B cell (primary cell): ENCODE measurements at regions not wholly inside any gene's neighbourhood (a gene's known extent, or its start where the extent isn't known, plus 50 kb on each side); places are given as distances from the start of the nearest gene placed in this dataset.

Experiments
- ATAC-seq: fragments of 200-7000 bp; cut with Tn5 transposase; one replicate; pipeline ENCODE4 v1.10.0; 2021; ENCODE audit warnings: low read depth, mild to moderate bottlenecking, moderate number of reproducible peaks, moderate library complexity
- CTCF ChIA-PET: fragments of 350-600 bp; sonication (Branson Sonifier 250); formaldehyde crosslinking; loops from one replicate; lab custom pipeline; 2021; ENCODE audit warnings: antibody characterized with exemption, inconsistent platforms; lab: Charles Lee
- POLR2A ChIA-PET: fragments of 350-600 bp; sonication (Branson Sonifier 250); formaldehyde crosslinking; loops from one replicate; lab custom pipeline; 2021; ENCODE audit warnings: antibody characterized with exemption; lab: Charles Lee
- DNase-seq: peaks from one replicate; pipeline ENCODE4 v3.0.0; 2013
- H2AFZ ChIP-seq: 2 replicates; pipeline ENCODE4 v1.6.1; 2012; ENCODE audit warnings: mild to moderate bottlenecking, low read depth, low read length; ENCODE audit not compliant: insufficient read depth, poor library complexity, severe bottlenecking
- H3K27ac ChIP-seq, 2 donors: 1 replicate in 1 of 2; 2 replicates in 1 of 2; pipeline ENCODE4 v1.5.1; 2012 to 2013; ENCODE audit warnings: low read length in 2 of 2, mild to moderate bottlenecking in 2 of 2, moderate library complexity in 1 of 2
- H3K27me3 ChIP-seq, 4 experiments: fragments of 200-600 bp in 1 of 4; sonication (generic) in 1 of 4; replicated peaks in 1 of 4; 1 replicate in 2 of 4; 2 replicates in 2 of 4; pipeline versions ENCODE4 v1.6.1 to v1.7.0; 2013 to 2016; ENCODE audit warnings: low read length in 3 of 4, mild to moderate bottlenecking in 2 of 4, mixed read lengths in 1 of 4, moderate library complexity in 1 of 4; ENCODE audit not compliant: insufficient read depth in 4 of 4, control insufficient read depth in 3 of 4; ENCODE audit errors: control extremely low read depth in 1 of 4
- H3K36me3 ChIP-seq, 2 experiments: replicated peaks in 1 of 2; 1 replicate in 1 of 2; 2 replicates in 1 of 2; pipeline versions ENCODE4 v1.6.1 to v1.7.1; 2013; ENCODE audit warnings: low read length in 1 of 2; ENCODE audit not compliant: insufficient read depth in 2 of 2, control insufficient read depth in 1 of 2; ENCODE audit errors: control extremely low read depth in 1 of 2, extremely low read depth in 1 of 2
- H3K4me1 ChIP-seq, 2 donors: fragments of 200-600 bp in 1 of 2; sonication (generic) in 1 of 2; 1 replicate in 1 of 2; 2 replicates in 1 of 2; pipeline versions ENCODE4 v1.5.1 to v1.6.1; 2013 to 2017; ENCODE audit warnings: low read length in 2 of 2; ENCODE audit not compliant: control insufficient read depth in 2 of 2, insufficient read depth in 2 of 2
- H3K4me2 ChIP-seq: replicated peaks from 2 replicates; pipeline ENCODE3; 2012; ENCODE audit warnings: mild to moderate bottlenecking, low read depth, low read length; ENCODE audit not compliant: poor library complexity, severe bottlenecking
- H3K4me3 ChIP-seq, 5 experiments: fragments of 200-600 bp in 1 of 5; sonication (generic) in 1 of 5; 1 replicate in 3 of 5; 2 replicates in 2 of 5; pipeline versions ENCODE4 v1.5.1 to v1.7.0; 2011 to 2016; ENCODE audit warnings: low read length in 4 of 5, mild to moderate bottlenecking in 4 of 5, low read depth in 2 of 5, control low read depth in 1 of 5, moderate library complexity in 1 of 5; ENCODE audit not compliant: insufficient read depth in 1 of 5; ENCODE audit errors: control extremely low read depth in 1 of 5, extremely low read depth in 1 of 5
- H3K79me2 ChIP-seq: fragments of 200-600 bp; sonication (generic); one replicate; pipeline ENCODE4 v1.6.0; 2016; ENCODE audit warnings: low read length; ENCODE audit not compliant: control insufficient read depth, insufficient read depth
- H3K9ac ChIP-seq: fragments of 200-600 bp; sonication (generic); 2 replicates; pipeline ENCODE4 v1.6.1; 2017; ENCODE audit warnings: mild to moderate bottlenecking, low read length, moderate library complexity
- H3K9me3 ChIP-seq, 3 donors: one replicate each; pipeline versions ENCODE4 v1.6.1 to v1.7.1; 2013; ENCODE audit warnings: low read length in 2 of 3; ENCODE audit not compliant: control insufficient read depth in 2 of 3, insufficient read depth in 1 of 3; ENCODE audit errors: control extremely low read depth in 1 of 3
- H4K20me1 ChIP-seq: 2 replicates; pipeline ENCODE4 v1.6.0; 2012; ENCODE audit warnings: mild to moderate bottlenecking, low read length; ENCODE audit not compliant: insufficient read depth, control insufficient read depth, poor library complexity, severe bottlenecking
- H3K27ac Mint-ChIP-seq: one replicate; pipeline ENCODE4 v1.8.0; 2021; ENCODE audit warnings: mixed read lengths
- H3K27me3 Mint-ChIP-seq: one replicate; pipeline ENCODE4 v1.8.0; 2021; ENCODE audit warnings: mixed read lengths
- H3K4me1 Mint-ChIP-seq: one replicate; pipeline ENCODE4 v1.8.0; 2021; ENCODE audit warnings: mixed read lengths
- H3K4me3 Mint-ChIP-seq: one replicate; pipeline ENCODE4 v1.8.0; 2021; ENCODE audit warnings: mixed read lengths
- H3K9me3 Mint-ChIP-seq: one replicate; pipeline ENCODE4 v1.8.0; 2022; ENCODE audit warnings: mixed read lengths; ENCODE audit not compliant: insufficient read depth
- CTCF ChIP-seq: fragments of 200-600 bp; IDR thresholded peaks from one replicate; pipeline ENCODE4 v1.8.0; 2022; ENCODE audit warnings: antibody characterized with exemption, mild to moderate bottlenecking
- EZH2 ChIP-seq: IDR thresholded peaks from 2 replicates; pipeline ENCODE4 v1.6.1; 2012; ENCODE audit warnings: borderline replicate concordance, low read depth, mild to moderate bottlenecking, moderate library complexity, low read length; ENCODE audit not compliant: insufficient read depth, poor library complexity, severe bottlenecking
- WGBS: methylation state at CpG from one replicate; pipeline ENCODE4 v1.1.5; 2013; ENCODE audit warnings: missing lambda C conversion rate; ENCODE audit not compliant: insufficient coverage; 5-methylcytosine and 5-hydroxymethylcytosine counted together
- intact Hi-C: fragments of 100-400 bp; cut with micrococcal nuclease; formaldehyde crosslinking; loops from one replicate; pipeline ENCODE4 v1.10.0; 2022

GRCh38 chr14:46245276-46245675 is 406.3 kb downstream of the RPL10L start:
- Mint-ChIP-seq H3K27ac (no peak overlapping the region), H3K4me1 (no peaks in the 10 kb centered on the region), H3K4me3 (no peak overlapping the region), H3K9me3 (no peaks in the 10 kb centered on the region), H3K27me3 (no peaks in the 10 kb centered on the region)
- Histone ChIP-seq H3K4me3 (no peak overlapping the region), H4K20me1 (no peaks in the 10 kb centered on the region), H3K4me2 (no peak overlapping the region), H2AFZ (no peak overlapping the region), H3K9ac (no peak overlapping the region), H3K79me2 (no peaks in the 10 kb centered on the region), H3K9me3 (no peaks in the 10 kb centered on the region), H3K27me3 (no peaks in the 10 kb centered on the region), H3K27ac (no peak overlapping the region), H3K36me3 (no peaks in the 10 kb centered on the region), H3K4me1 (no peaks in the 10 kb centered on the region)
- WGBS, result no CpG with 5 or more reads among the region's 2 CpGs
- no peak for ATAC-seq
- CTCF ChIA-PET, result no interaction called here
- intact Hi-C loops, result no loop called here
- POLR2A ChIA-PET, result no interaction called here
- no peak for TF ChIP-seq CTCF
- no peak for TF ChIP-seq EZH2
- no peak for DNase-seq

- no peak overlapping the region for H3K4me3 ChIP-seq
- H3K27me3 ChIP-seq, result no peaks in the 10 kb centered on the region
- no peak overlapping the region for H3K4me2 ChIP-seq
- TF ChIP-seq EZH2, result no peak
- TF ChIP-seq CTCF, result no peak
- POLR2A ChIA-PET, result no interaction called here
- H2AFZ ChIP-seq, result no peak overlapping the region
- Mint-ChIP-seq H3K9me3 (peaks cover 2% of the 10 kb centered on the region), H3K4me3 (no peak overlapping the region), H3K4me1 (no peaks in the 10 kb centered on the region), H3K27me3 (no peaks in the 10 kb centered on the region), H3K27ac (no peak overlapping the region)
- intact Hi-C loops, result no loop called here
- WGBS, result no CpG with 5 or more reads among the region's 2 CpGs
- no peaks in the 10 kb centered on the region for H3K36me3 ChIP-seq
- H3K4me1 ChIP-seq, result no peaks in the 10 kb centered on the region
- no peak overlapping the region for H3K9ac ChIP-seq
- no peaks in the 10 kb centered on the region for H4K20me1 ChIP-seq
- peaks cover 0 to 1% (median 0%) of the 10 kb centered on the region in 3 donors for H3K9me3 ChIP-seq
- no peaks in the 10 kb centered on the region for H3K79me2 ChIP-seq
- H3K27ac ChIP-seq, result no peak overlapping the region
- CTCF ChIA-PET, result no interaction called here
- DNase-seq, result no peak
- no peak for ATAC-seq
Measured at GRCh38 chr14:46233786-46234185, 417.8 kb downstream of the RPL10L start.
